NOMO-1 (cell line): ENCODE measurements at regions not wholly inside any gene's neighbourhood (a gene's known extent, or its start where the extent isn't known, plus 50 kb on each side); places are given as distances from the start of the nearest gene placed in this dataset.

Experiments
- DNase-seq, 2 experiments: peaks; one replicate each; lab custom pipeline; 2025; ENCODE audit not compliant: unreplicated experiment in 2 of 2; lab: John Stamatoyannopoulos, UW

DNA sequence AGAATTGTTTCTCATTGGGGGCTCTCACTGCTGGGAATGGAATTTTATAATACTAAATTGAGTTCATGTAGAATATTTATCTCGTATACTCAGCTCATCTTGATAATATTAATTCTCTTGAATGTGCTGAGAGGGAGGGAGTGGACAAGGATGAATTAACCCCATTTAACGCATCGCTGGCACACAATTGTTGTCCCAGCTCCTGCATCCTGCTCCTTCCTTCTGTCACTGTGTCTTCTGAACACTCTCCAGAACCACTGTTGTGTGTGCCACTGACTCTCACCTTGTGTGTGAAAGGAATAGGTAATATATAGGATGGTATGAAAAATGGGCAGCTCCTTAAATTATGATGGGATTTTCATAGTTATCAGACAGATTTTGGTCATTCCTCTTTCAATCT lies 267.3 kb downstream of the MTRR start:
- DNase-seq = no peak

DNA sequence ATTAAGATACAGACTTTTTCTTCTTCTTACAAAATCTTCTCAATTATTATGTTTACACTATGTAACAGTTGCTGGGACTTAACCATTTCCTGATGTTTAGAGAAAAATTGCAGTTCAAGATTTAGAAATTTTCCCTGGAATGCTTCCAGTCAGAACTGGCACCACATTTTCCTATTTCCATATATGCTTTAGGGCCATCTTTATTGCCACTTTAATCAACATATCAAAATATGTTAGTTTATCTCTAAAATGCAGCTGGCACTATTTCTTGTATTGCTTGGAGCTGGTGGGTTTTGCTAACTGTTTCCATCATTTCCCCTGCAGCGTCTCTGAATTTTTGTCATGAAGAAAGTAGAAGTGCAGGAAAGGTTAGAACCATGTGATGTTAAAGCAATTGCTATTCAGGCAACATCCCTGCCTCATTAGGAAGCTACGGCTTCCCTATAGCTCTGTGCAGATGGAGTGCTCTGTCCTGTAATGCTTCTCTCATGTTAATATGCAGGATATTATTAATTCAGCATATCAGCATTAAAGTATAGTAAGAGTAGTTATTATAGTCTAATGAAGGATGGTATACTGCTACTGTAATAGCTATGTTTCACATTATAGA lies 269.1 kb downstream of the MTRR start:
- DNase-seq = no peak

DNA sequence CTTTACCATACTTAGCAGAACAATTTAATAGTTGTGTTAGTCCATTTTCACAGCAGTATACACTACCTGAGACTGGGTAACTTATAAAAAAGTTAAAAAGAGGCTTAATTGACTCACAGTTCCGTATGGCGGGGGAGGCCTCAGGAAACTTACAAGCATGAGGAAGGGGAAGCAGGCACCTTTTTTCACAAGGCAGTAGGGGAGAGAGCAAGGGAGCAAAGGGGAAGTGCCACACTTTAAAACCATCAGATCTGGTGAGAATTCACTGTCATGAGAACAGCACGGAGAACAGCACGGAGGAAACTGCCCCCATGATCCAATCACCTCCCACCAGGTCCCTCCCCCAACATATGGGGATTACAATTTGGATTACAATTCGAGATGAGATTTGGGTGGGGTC lies 269.9 kb downstream of the MTRR start:
- DNase-seq = peak; percentile 37 to 40

DNA sequence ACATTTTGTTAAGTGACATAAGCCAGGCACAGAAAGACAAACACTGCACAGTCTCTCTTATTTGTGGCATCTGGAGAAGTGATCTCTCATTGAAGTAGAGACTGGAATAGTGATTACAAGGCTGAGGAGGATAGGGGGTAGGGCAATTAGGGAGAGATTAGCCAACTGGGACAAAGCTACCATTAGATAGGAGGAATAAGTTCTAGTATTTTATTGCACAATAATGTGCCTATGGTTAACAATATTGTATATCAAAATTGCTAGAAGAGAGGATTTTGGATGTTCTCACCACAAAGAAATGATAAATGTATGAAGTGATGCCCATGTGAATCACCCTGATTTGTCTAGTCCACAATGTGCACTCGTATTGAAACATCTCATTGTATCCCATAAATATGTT lies 281.8 kb downstream of the MTRR start:
- DNase-seq = no peak

DNA sequence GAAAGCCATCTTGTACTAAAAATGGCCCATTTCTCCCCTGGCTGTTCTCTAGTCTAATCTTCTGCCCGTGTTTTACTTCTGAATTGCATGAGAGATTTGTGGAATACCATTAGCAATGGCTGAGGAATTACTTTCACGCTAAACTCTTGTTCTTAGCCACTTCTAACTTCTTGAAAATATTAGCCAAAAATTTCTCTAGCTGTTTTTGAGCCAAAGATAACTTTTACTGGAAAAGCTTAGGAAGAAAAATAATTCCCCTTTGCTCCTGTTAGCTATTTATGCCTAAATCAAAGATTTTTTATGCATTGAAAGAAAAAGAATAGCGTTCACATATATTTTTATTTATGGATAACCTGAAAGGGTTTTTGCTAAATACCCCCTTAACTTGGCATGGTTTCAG lies 287.8 kb downstream of the MTRR start:
- DNase-seq = no peak

DNA sequence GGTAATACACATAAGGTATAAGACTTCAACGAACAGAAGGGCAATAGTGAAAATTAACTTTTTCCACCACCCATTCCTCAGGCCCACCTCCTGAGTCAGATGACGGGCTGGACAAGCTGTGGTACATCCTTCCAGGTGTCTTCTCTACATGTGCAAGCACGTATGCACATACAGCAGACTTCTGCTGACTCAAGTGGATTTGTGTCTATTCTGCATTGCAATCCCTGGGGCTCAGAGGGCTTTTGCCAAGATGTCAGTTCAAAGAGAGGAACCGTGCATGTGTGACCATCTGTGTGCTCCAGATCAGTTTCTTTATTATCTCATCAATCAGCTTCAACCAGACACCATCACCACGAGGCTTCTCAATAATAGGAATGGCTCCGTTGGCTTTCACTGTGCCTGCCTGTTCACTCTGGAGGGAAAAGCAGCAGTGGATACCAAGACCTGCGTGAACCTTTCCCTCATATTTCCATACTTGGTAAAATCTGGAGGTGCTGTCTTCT lies 288.4 kb downstream of the MTRR start:
- DNase-seq = no peak

DNA sequence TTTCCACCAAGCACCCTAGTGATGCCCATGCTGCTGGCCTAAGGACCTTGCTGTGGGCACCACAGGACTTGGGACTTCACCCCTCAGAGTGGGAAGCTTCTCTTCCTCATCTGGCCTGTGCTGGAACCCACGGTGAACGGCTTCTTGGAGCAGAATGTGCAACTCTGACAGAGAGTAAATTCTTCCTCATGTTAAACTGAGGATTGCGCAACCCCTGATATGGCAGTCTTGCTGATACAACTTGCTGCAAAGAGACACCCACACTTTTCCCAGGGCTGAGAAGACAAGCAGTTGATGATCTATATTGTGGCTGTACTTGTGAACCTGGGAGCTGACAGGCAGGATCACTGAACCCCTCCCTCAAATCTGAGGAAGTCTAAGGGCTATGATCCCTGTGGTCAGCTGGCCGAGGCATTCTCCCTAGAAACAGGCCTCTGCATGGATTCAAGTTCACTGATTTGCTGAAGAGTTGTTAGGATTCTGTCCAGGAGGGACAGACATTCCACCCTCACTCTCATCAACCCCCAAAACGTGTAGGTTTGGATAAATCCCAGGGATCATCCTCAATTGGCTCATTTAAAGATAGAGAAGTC lies 307.2 kb downstream of the MTRR start:
- DNase-seq = peak in 1 of 2 experiments; percentile 70

DNA sequence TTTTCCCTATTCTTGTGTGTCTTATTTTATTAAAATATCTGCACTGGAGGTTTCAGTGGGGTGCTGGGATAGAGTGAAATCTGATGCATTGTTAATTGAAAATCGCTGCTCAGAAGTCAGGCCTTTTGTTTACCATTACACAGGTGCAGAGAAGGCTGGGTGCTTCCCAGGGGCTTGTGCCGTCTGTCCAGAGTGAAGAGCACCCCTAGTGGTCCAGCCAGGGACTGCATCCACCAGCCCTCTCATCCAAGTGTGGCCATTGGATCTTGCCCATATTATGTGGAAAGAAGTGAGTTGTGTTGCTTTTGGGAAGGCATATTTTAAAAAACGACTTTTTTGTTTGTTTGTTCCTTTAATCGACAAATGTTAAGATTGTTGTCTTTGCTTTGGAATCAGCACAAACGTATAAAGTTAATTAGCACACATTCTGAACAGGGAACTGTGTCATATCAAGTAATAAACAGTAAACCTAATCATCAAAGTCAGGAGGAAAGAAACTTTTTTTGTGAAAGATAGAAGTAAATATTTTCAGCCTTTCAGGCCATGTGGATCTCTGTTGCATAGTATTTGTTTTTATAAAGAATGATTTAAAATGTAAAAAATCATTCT lies 315.6 kb downstream of the MTRR start:
- peak in 1 of 2 experiments; percentile 13 for DNase-seq

DNA sequence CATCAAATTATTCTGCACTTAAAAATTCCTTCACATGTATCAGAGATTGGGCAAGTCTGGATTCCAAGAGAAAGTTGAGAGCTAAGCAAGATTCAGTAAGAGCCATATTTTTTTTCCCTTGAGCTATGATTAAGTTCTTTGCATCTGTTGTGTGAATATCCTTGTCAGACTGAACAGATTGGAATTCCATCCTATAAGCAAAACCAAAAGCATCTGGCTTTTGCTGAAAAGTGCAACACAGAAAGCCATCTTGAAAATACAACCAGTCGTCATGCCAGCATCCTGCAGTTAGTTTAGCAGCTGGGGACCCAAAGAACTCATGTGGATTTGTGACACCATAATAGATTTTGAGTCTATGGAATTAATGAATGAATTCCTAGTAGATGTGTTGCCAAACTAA lies 316.9 kb downstream of the MTRR start:
- DNase-seq = no peak

DNA sequence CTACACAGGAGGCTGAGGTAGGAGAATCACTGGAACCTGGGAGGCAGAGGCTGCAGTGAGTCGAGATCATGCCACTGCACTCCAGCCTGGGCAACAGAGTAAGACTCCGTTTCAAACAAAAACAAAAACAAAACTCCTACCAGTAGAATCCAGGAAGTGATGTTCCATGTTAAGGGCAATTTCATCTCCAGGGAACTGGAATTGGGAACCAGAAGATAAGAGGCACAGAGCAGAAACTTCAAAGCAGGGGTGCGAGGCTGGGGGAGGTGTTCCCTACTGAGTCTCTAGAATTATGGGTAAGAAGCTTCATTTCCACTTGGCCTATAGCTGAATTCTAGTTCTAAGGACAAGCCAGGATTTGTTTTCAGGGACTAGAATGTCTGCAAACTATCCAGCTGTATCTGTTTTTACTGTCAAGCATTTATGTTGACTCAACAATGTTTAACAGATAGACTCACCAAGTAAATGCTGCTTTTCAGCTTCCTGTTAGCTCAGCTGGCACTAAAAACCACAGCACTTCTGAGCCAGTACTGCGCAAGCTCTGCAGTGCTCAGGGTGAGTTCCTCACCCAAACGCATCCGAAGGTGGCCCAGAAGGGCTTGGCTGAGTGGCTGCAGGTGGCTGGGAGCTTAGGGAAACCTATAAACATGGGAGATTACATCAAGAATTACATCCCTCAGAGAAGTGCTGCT lies 320.1 kb downstream of the MTRR start:
- no peak for DNase-seq

DNA sequence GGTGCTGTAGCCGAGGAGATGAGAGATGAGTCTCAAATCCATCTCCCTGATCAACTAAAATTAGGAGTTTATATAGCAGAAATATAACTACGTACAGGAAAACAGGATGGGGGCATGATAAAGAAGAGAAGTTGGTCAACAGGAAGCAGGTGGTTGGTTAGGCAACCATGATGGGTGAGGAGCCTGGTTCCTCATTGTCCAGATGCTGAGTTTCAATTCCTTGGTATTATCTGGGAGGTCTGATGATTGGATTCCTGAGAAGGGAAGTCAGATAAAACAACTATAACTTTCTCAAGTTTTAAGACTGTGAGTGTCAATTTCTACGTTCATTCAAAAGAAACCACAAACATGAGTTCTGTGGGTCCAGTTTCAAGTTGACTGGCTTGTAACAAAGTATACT lies 323.9 kb downstream of the MTRR start:
- peak in 1 of 2 experiments; percentile 59 for DNase-seq

DNA sequence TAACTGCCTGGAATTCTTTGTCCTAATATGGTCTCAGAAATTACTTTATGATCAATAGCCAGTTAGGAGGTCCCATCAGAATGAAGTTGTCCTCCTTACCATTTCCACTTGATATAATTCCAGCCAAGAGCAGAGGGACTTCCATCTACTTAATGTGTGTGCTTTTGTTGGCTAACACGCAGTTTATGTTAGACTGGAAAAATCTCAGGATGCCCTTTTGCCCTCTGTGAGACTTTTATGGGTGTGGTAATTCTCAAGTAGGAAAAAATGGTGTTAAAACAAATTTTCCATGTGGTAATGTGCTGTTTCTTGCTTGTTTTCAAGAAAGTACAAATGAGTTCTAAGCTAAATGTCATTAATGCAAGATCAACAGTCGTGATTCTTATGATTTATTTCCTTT lies 327.1 kb downstream of the MTRR start:
- DNase-seq = no peak

DNA sequence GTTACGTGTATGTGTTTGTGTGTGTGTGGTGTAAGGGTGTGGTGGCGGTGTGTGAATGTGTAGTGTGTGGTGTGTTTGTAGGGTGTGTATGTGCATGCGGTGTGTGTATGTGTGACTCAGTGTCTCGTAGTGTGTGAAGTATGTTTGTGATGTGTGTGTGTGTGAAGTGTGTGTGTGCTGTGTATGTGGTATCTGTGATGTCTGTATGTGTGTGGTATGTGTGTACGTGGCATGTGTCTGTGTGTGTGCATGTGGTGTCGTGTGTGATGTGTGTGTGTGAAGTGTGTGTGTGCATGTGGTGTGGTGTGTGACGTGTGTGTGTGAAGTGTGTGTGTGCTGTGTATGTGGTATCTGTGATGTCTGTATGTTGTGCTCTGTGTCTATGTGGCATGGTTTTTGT lies 339.4 kb downstream of the MTRR start:
- DNase-seq = no peak

DNA sequence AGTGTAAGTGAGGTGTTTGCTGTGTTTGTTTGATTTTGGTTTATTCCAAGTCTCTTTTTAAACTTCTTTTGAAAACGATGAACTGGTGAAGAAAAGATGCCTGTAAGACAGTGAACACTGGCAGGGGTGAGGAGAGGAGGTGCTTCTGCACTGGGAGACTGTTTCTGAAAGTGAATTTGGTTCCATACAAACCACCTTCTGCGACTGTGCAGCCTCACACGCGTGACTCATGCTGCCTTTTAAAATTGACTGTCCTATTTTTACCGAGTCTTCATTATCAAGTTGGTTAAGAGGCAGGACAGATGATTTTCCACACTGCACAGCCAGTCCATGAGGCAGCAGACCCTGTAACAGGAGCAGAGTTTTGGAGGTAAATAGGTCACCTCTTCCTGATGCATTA lies 340.6 kb downstream of the MTRR start:
- DNase-seq = no peak

DNA sequence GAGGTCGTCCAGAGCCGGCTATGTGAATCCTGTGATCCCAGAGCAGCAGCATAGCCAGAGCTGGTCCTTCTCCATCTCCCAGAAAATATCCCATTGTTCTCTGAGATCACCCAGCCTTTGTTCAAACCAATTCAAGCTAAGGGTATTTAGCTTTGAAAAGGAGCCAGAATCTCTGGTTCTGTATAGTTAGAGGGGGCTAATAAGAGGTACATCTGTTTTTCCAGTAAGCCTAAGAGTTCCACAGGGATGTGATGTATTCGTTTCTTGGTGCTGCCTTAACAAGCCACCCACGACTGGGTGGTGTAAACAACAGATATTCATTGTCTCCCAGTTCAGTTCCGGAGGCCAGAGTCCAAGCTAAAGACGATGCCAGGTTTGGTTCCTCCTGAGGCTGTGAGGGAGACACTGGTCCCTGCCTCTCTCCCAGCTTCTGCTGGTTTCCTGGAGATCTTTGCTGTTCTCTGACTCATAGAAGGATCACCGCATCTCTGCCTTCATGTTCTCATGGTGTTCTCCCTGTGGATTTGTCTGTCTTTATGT lies 344.8 kb downstream of the MTRR start:
- DNase-seq = no peak

DNA sequence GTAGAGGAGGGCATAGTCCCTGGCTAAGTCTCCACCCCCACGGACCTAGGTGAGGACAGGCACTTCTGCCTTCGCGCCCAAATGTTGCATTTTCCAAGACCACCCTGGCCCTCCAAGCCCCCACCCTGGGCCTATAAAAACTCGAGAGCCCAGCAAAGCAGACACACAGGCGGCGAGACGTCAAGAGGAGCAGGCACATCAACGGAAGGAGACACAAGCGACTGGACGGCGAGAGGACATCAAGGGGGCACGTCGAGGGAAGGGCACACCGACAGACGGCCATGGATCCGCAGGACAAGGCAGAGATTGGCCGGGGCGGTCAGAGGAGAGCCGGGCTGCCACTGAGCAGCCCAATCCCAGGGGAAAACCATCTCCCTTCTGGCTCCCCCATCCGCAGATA lies 348.0 kb downstream of the MTRR start:
- DNase-seq = no peak

DNA sequence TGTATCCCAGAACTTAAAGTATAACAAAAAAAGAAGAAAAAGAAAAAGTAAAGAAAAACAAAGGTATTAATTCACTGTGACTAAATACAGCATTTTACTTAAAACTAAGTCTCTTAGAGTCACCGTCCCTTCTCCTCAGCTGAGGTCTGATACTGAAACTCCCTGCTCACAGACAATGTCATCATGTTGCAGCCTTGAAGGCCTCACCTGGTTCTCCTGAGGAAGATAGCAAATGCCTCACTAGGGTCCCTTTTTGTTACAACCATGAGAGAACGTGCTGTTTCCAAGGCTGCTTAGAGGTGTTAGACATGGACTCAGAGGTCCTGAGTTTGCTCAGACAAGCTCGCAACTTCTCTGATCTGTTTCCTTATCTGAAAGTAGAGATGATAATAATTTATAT lies 357.2 kb downstream of the MTRR start:
- DNase-seq = no peak

DNA sequence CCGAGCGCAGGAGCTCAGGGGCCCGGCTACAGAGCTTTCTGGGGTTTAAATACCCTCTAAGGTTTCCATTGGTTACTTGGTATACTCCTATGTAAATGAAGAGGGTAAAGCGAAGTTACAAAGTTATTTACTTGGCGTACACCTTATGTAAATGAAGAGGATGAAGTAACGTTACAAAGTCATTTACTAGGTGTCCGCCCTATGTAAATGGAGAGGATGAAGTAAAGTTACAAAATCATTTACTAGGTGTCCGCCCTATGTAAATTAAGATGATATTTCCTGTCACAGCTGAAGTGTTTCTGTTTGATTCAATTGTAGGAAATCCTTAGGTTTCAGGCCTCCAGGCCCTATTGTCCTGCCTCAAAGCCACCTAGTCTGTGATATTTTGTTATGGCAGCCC lies 358.2 kb downstream of the MTRR start:
- DNase-seq = no peak

DNA sequence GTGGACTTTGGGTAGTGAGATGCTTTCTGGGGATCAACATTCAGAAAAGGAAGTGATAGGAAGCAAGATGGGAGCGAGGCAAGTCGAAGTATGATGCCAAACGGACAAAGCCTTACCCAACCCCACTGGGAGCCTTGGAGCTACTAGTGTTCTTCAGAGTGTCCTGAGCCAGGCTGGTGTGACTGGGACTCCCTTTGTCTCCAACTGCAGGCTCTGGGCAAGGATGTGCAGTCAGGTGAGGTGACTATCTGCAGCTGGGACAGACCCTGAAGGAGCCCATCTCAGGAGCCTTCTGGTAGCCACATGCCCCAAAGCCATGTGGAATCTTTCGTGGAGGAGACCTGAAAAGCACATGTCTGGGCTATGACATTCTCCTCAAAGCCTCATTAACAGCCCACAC lies 360.6 kb downstream of the MTRR start:
- DNase-seq = no peak

DNA sequence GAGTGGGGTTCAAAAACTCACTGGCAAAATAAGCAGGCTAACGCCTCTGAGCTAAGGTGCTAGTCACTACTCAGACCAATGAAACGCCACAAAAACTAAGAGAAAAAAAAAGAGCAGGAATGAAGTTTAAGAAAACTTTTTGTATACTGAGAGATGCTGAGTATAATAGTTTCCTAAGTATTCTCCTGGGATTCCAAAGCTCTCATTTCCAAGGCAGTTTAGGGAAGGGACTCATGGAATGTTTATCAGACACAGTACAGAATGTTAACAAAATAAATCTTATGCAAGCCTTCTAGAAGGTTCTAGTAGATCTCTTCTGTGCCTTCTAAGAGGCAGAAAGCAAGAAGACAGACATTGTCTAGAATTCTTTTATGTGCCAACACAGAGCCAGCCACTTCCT lies 361.9 kb downstream of the MTRR start:
- DNase-seq = no peak

DNA sequence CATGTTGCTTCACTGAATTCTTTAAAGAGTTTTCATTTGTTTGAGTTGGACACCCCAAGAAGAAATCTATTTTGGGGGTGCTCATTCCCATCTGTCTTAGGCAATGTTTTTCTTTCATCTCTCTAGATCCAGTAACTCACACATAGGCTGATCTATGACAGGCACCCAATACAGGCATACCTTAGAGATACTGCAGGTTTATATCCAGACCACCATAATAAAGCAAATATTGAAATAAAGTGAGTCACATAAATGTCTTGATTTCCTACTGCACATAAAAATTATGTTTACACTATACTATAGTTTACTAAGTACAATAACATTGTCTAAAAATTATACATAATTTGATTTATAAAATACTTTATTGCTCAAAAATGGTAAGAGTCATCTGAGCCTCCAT lies 364.5 kb downstream of the MTRR start:
- no peak for DNase-seq
